Pancreas (tissue), 10 donors: ENCODE measurements at regions not wholly inside any gene's neighbourhood (a gene's known extent, or its start where the extent isn't known, plus 50 kb on each side); places are given as distances from the start of the nearest gene placed in this dataset.

Experiments
- ATAC-seq, 4 donors: fragments of 200-7000 bp; cut with Tn5 transposase; one replicate each; pipeline versions ENCODE4 v1.8.0 to v1.9.1; 2020; ENCODE audit warnings: mild to moderate bottlenecking in 4 of 4, moderate library complexity in 4 of 4
- DNase-seq, 6 donors: peaks; one replicate each; pipeline ENCODE4 v3.0.0-alpha.2; 2020
- FAIRE-seq: peaks from 2 replicates; lab custom pipeline; 2012; peaks lifted over from hg19 to GRCh38; lab: Jason Lieb, UNC
- H3K27ac ChIP-seq, 4 donors: fragments of 200-600 bp; sonication (generic); 1 replicate in 3 of 4; 2 replicates in 1 of 4; pipeline versions ENCODE4 v1.5.0 to v1.8.0; 2020
- H3K27me3 ChIP-seq, 4 donors: fragments of 200-600 bp; one replicate each; pipeline ENCODE4 v1.8.0; 2021
- H3K36me3 ChIP-seq, 3 donors: fragments of 200-600 bp; sonication (generic) in 1 of 3; one replicate each; pipeline versions ENCODE4 v1.5.0 to v1.8.0; 2020 to 2021
- H3K4me1 ChIP-seq, 3 donors: fragments of 200-600 bp; one replicate each; pipeline ENCODE4 v1.8.0; 2021
- H3K4me3 ChIP-seq, 4 donors: fragments of 200-600 bp; sonication (generic) in 2 of 4; one replicate each; pipeline versions ENCODE4 v1.5.0 to v1.8.0; 2020 to 2021
- H3K9me3 ChIP-seq, 4 donors: fragments of 200-600 bp; one replicate each; pipeline ENCODE4 v1.8.0; 2021
- CTCF ChIP-seq, 4 donors: fragments of 200-600 bp; sonication (generic) in 3 of 4; IDR thresholded peaks; one replicate each; pipeline versions ENCODE4 v1.5.0 to v1.8.0; 2021; ENCODE audit warnings: antibody characterized with exemption in 4 of 4
- WGBS, 2 donors: extraction: QIAGEN DNeasy Blood & Tissue Kit; methylation state at CpG; one replicate each; pipeline ENCODE4 v1.1.7; 2013; 5-methylcytosine and 5-hydroxymethylcytosine counted together
- intact Hi-C, 3 donors: fragments of 100-400 bp; cut with DNase I; formaldehyde crosslinking; loops; one replicate each; pipeline versions ENCODE4 v1.11.1 to v1.14.2; 2022
- donor health status: healthy with polysubstance abuse.
- donor health status: DM: no; HTN: no; CAD: no; lungs with moderate emphysema.
- donor health status: DM: no; HTN: no; CAD: no.
- donor health status: control.
- donor health status: control.
- donor health status: Bipolar disorder and iron deficiency.
- donor health status: DM: yes; HTN: yes; CAD: no.
- donor health status: DM: no; HTN: no; CAD: no.
- donor health status: DM: no; HTN: no; CAD: no.
- donor health status: DM: yes; HTN: yes; CAD: no.

- ATAC-seq: peak in 2 of 4 donors; percentile 9 to 43
- no peak for FAIRE-seq
- H3K27ac ChIP-seq: no peak overlapping the region
- intact Hi-C loops: no loop called here
- no peaks in the 10 kb centered on the region for H3K27me3 ChIP-seq
- no peak for DNase-seq
- no peaks in the 10 kb centered on the region for H3K36me3 ChIP-seq
- peaks cover 0 to 11% (median 6%) of the 10 kb centered on the region in 3 donors for H3K4me1 ChIP-seq
- no peak overlapping the region for H3K4me3 ChIP-seq
- H3K9me3 ChIP-seq: no peaks in the 10 kb centered on the region
- TF ChIP-seq CTCF (IDR thresholded peaks at IDR 0.05): no peak
Observed at GRCh38 chr5:13215806-13216205, 728.7 kb downstream of the DNAH5 start.

- TF ChIP-seq CTCF (IDR thresholded peaks at IDR 0.05): no peak
- 9 to 10% methylated on average over 2 of the region's 2 CpGs for WGBS, 2 donors
- no peaks in the 10 kb centered on the region for H3K9me3 ChIP-seq
- DNase-seq: no peak
- ATAC-seq: peak; percentile 31 to 80 (median 74)
- H3K4me3 ChIP-seq: no peak overlapping the region
- intact Hi-C loops: no loop called here
- H3K4me1 ChIP-seq: peaks cover 0 to 11% (median 6%) of the 10 kb centered on the region in 3 donors
- H3K36me3 ChIP-seq: no peaks in the 10 kb centered on the region
- H3K27ac ChIP-seq: no peak overlapping the region
- no peaks in the 10 kb centered on the region for H3K27me3 ChIP-seq
- no peak for FAIRE-seq
Observed at GRCh38 chr5:13215370-13215769, 729.1 kb downstream of the DNAH5 start.

- Histone ChIP-seq H3K36me3 (no peaks in the 10 kb centered on the region), H3K9me3 (no peaks in the 10 kb centered on the region), H3K27ac (no peak overlapping the region), H3K4me1 (peaks cover 0 to 11% (median 6%) of the 10 kb centered on the region in 3 donors), H3K27me3 (no peaks in the 10 kb centered on the region), H3K4me3 (no peak overlapping the region)
- intact Hi-C loops: no loop called here
- 4 to 8% methylated on average over 1 of the region's 1 CpG for WGBS, 2 donors
- FAIRE-seq (no peak), ATAC-seq (no peak), DNase-seq (no peak)
- no peak for TF ChIP-seq CTCF (IDR thresholded peaks at IDR 0.05)
Observed at GRCh38 chr5:13214182-13214581, 730.3 kb downstream of the DNAH5 start.

GRCh38 chr5:13212886-13213285 is 731.6 kb downstream of the DNAH5 start:
- DNase-seq: no peak
- Histone ChIP-seq H3K9me3 (no peaks in the 10 kb centered on the region), H3K4me3 (no peak overlapping the region), H3K4me1 (peaks cover 0 to 11% (median 6%) of the 10 kb centered on the region in 3 donors), H3K27me3 (no peaks in the 10 kb centered on the region), H3K36me3 (no peaks in the 10 kb centered on the region), H3K27ac (no peak overlapping the region)
- intact Hi-C loops: no loop called here
- no peak for FAIRE-seq
- 86 to 92% methylated on average over 4 of the region's 4 CpGs for WGBS, 2 donors
- no peak for TF ChIP-seq CTCF (IDR thresholded peaks at IDR 0.05)
- ATAC-seq: peak in 1 of 4 donors; percentile 25

GRCh38 chr5:13211064-13211463 is 733.4 kb downstream of the DNAH5 start:
- no peak for DNase-seq
- peaks cover 0 to 10% (median 6%) of the 10 kb centered on the region in 3 donors for H3K4me1 ChIP-seq
- no peak for FAIRE-seq
- no peaks in the 10 kb centered on the region for H3K36me3 ChIP-seq
- H3K9me3 ChIP-seq: no peaks in the 10 kb centered on the region
- ATAC-seq: no peak
- H3K27ac ChIP-seq: no peak overlapping the region
- TF ChIP-seq CTCF (IDR thresholded peaks at IDR 0.05): no peak
- 95 to 99% methylated on average over 1 of the region's 1 CpG for WGBS, 2 donors
- no peaks in the 10 kb centered on the region for H3K27me3 ChIP-seq
- H3K4me3 ChIP-seq: no peak overlapping the region
- intact Hi-C loops: no loop called here
